ENCODE measurements at regions not wholly inside any gene's neighbourhood (a gene's known extent, or its start where the extent isn't known, plus 50 kb on each side); places are given as distances from the start of the nearest gene placed in this dataset.

DNA sequence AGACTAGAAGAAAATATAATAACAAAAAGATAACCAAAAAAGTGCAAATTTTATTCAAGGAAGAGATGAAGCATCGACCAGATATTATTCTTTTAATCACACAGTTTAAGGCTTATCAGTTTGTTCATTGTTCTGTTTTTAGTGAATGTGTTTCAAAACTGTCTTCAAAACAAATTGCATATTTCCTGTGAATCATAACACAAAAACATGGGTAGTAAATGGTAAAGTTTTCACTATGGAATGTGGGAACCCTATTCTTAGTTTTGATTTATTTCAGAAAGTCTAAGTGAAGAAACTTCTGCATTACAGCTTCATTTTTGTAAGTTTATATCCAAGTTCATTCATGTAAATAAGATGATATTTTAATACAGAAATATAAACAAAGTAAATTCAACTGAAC, 207.6 kb upstream of the LUZP2 start:
- Histone ChIP-seq H3K4me3 (no peak overlapping the region), H3K27ac (no peak overlapping the region)
- no peak for DNase-seq (ENCODE audit: low spot score)
- TF ChIP-seq CTCF (IDR thresholded peaks at IDR 0.05), result no peak

GRCh38 chr11:24293964-24294363, 202.9 kb upstream of the LUZP2 start:
- DNase-seq (ENCODE audit: low spot score), result no peak
- TF ChIP-seq CTCF (IDR thresholded peaks at IDR 0.05), result no peak
- Histone ChIP-seq H3K4me3 (no peak overlapping the region), H3K27ac (no peak overlapping the region)

- Histone ChIP-seq H3K27ac (no peak overlapping the region), H3K4me3 (no peak overlapping the region)
- DNase-seq (ENCODE audit: low spot score), result no peak
- TF ChIP-seq CTCF (IDR thresholded peaks at IDR 0.05), result no peak
These were observed 201.5 kb upstream of the LUZP2 start for GRCh38 chr11:24295360-24295759.

- TF ChIP-seq CTCF (IDR thresholded peaks at IDR 0.05), result no peak
- no peak for DNase-seq (ENCODE audit: low spot score)
- no peak overlapping the region for H3K27ac ChIP-seq
- no peak overlapping the region for H3K4me3 ChIP-seq
These were observed 199.4 kb upstream of the LUZP2 start for GRCh38 chr11:24297461-24297860.

- no peak overlapping the region for H3K4me3 ChIP-seq
- no peak for TF ChIP-seq CTCF (IDR thresholded peaks at IDR 0.05)
- H3K27ac ChIP-seq, result no peak overlapping the region
- no peak for DNase-seq (ENCODE audit: low spot score)
These were observed 198.7 kb upstream of the LUZP2 start for GRCh38 chr11:24298146-24298545.

DNA sequence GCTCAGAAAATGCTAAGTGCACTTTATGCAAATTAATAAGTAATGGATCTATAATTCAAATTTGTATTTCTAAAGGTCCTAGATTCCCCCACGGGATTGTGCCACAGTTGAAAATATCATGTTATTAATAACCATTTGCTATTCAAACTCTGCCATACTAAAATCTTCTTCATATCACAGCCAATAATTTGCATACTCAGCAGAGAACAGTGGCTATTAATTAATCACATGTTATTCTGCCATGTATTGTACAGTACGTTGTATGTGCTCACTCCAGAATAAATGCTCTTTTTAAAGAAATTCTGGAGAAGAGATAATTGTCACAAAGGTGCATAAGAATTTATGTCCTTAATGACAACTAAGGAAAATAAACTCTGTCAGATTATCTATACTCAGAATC, 184.9 kb upstream of the LUZP2 start:
- H3K4me3 ChIP-seq, result no peak overlapping the region
- H3K27ac ChIP-seq, result no peak overlapping the region
- no peak for DNase-seq (ENCODE audit: low spot score)
- no peak for TF ChIP-seq CTCF (IDR thresholded peaks at IDR 0.05)

- H3K27ac ChIP-seq, result no peak overlapping the region
- H3K4me3 ChIP-seq, result no peak overlapping the region
- no peak for TF ChIP-seq CTCF (IDR thresholded peaks at IDR 0.05)
- DNase-seq (ENCODE audit: low spot score), result no peak
These were observed 184.2 kb upstream of the LUZP2 start for GRCh38 chr11:24312464-24313238.

Data from coronary artery (tissue), 2 donors.